Esophagus squamous epithelium (tissue), 4 donors: ENCODE measurements at regions not wholly inside any gene's neighbourhood (a gene's known extent, or its start where the extent isn't known, plus 50 kb on each side); places are given as distances from the start of the nearest gene placed in this dataset.

Source experiments
- CTCF ChIP-seq, 6 experiments: fragments of 450-650 bp in 4 of 6; fragments of 200-600 bp in 2 of 6; sonication (generic) in 2 of 6; IDR thresholded peaks; one replicate each; pipeline ENCODE4 v1.5.1; 2016 to 2019; ENCODE audit warnings: antibody characterized with exemption in 6 of 6, mild to moderate bottlenecking in 4 of 6, moderate library complexity in 4 of 6
- POLR2A ChIP-seq, 4 donors: fragments of 450-650 bp; IDR thresholded peaks; one replicate each; pipeline ENCODE4 v1.6.1; 2017; ENCODE audit warnings: antibody characterized with exemption in 4 of 4, mild to moderate bottlenecking in 4 of 4, moderate library complexity in 3 of 4

DNA sequence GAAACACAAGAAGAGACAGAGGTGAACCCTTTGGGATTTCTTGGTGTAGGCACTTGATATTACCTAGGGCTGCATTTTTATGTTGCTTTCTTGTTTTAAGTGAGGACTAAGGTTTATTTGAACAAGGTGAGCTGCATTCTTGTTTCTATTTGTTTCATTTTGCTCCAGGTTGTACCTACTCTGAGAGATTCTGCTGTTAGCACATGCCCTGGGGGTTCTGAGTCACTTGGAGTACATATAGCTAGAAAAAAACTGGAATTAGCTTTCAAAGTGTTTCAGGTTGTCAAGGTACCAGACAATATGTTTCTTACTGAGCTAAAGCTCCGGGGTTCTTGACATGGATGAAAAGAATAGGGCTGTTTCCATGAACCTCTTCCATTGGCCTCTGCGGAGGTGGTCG lies 299.4 kb downstream of the ICE1 start:
- TF ChIP-seq CTCF (IDR thresholded peaks at IDR 0.05) (no peak), POLR2A (IDR thresholded peaks at IDR 0.05) (no peak)
